HL-60 (cell line): ENCODE measurements at regions not wholly inside any gene's neighbourhood (a gene's known extent, or its start where the extent isn't known, plus 50 kb on each side); places are given as distances from the start of the nearest gene placed in this dataset.

Source experiments
- DNase-seq, 2 experiments: peaks; one replicate each; pipeline ENCODE4 v3.0.0-alpha.2; 2010 to 2020; ENCODE audit warnings: low read depth in 1 of 2, low spot score in 1 of 2
- H3K27ac ChIP-seq: fragments of 250-450 bp; sonication (Bioruptor Pico); replicated peaks from 2 replicates; pipeline ENCODE4 v1.5.1; 2020; ENCODE audit warnings: mild to moderate bottlenecking, moderate library complexity
- H3K27me3 ChIP-seq: fragments of 250-450 bp; sonication (Bioruptor Pico); 2 replicates; pipeline ENCODE4 v1.5.1; 2021; ENCODE audit warnings: mild to moderate bottlenecking, moderate library complexity; ENCODE audit not compliant: insufficient read depth, poor library complexity, severe bottlenecking
- H3K4me3 ChIP-seq: replicated peaks from 2 replicates; pipeline ENCODE4 v1.5.1; 2011; ENCODE audit warnings: mild to moderate bottlenecking, control low read depth, low read length; ENCODE audit not compliant: insufficient read depth
- CTCF ChIP-seq: IDR thresholded peaks from one replicate; pipeline ENCODE4 v1.5.1; 2011; ENCODE audit warnings: low read length, control low read depth, inconsistent platforms; ENCODE audit not compliant: insufficient read depth
- GABPA ChIP-seq: IDR thresholded peaks from 2 replicates; pipeline ENCODE4 v1.6.1; 2012; ENCODE audit warnings: low read depth
- POLR2AphosphoS5 ChIP-seq: IDR thresholded peaks from 2 replicates; pipeline ENCODE4 v1.6.1; 2012; ENCODE audit warnings: low read depth
- REST ChIP-seq: IDR thresholded peaks from 2 replicates; pipeline ENCODE4 v1.6.1; 2012; ENCODE audit warnings: low read depth; ENCODE audit not compliant: insufficient replicate concordance
- SPI1 ChIP-seq: IDR thresholded peaks from 2 replicates; pipeline ENCODE4 v1.6.1; 2012; ENCODE audit warnings: low read depth, mild to moderate bottlenecking, borderline replicate concordance

- TF ChIP-seq SPI1 (peak; percentile 98), POLR2AphosphoS5 (peak; percentile 54; the same call in 1 of the 2 replicates), CTCF (no peak), REST (no peak), GABPA (no peak)
- peak in 1 of 2 experiments; percentile 70 for DNase-seq
- Histone ChIP-seq H3K27me3 (no peaks in the 10 kb centered on the region), H3K27ac (peak overlapping the region; percentile 8; the same call in 1 of the 2 replicates), H3K4me3 (no peak overlapping the region)
Measured at GRCh38 chr18:56235481-56236013, 402.8 kb downstream of the TXNL1 start.

- TF ChIP-seq SPI1 (peak; percentile 85), REST (no peak), POLR2AphosphoS5 (no peak)
- Histone ChIP-seq H3K4me3 (no peak overlapping the region), H3K27ac (no peak overlapping the region), H3K27me3 (no peaks in the 10 kb centered on the region)
- peak in 1 of 2 experiments; percentile 21 for DNase-seq
Measured at GRCh38 chr18:56235071-56235470, 403.3 kb downstream of the TXNL1 start.

- no peak overlapping the region for H3K27ac ChIP-seq
- DNase-seq = no peak
Measured at GRCh38 chr18:56233595-56233994, 404.8 kb downstream of the TXNL1 start.

More at GRCh38 chr18:56233595-56233994, 404.8 kb downstream of the TXNL1 start:
- no peak overlapping the region for H3K4me3 ChIP-seq
- no peak for TF ChIP-seq POLR2AphosphoS5
- TF ChIP-seq GABPA = no peak
- no peak for TF ChIP-seq CTCF
- no peak for TF ChIP-seq REST
- TF ChIP-seq SPI1 = no peak
- H3K27me3 ChIP-seq = no peaks in the 10 kb centered on the region
